ENCODE measurements at regions not wholly inside any gene's neighbourhood (a gene's known extent, or its start where the extent isn't known, plus 50 kb on each side); places are given as distances from the start of the nearest gene placed in this dataset.

DNA sequence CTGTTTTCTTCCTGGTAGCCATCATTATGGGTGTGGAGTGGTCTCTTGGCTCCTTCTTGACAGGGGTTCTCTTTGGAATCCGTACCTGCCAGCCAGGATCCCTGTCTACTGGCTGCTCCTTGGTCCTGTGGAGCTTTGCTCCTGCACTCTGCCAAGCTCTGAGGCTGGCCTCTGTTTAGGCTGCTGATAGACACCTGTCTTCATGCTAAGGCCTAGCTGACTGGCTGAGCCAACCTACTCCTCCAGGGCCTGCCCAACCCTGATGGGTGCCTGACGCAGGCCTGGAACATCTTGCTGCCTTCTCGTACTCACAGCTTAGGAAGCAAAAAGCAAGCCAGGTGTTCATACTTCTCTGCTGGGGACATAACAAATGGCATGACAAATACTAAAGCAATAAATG lies 333.6 kb upstream of the ZNF32 start:
- H3K27ac ChIP-seq = no peak overlapping the region
- in situ Hi-C loops (cut with HindIII; ENCODE audit: low pct_ligation_motif_present, low sequenced_read_pairs) = no loop called here
- no peak overlapping the region for H3K4me3 ChIP-seq (ENCODE audit: low read depth, low read length)
- H3K27me3 ChIP-seq (replicated peaks) = no peaks in the 10 kb centered on the region
- H3K36me3 ChIP-seq (replicated peaks) = no peaks in the 10 kb centered on the region
- DNase-seq = no peak
- TF ChIP-seq, protein P1, sequence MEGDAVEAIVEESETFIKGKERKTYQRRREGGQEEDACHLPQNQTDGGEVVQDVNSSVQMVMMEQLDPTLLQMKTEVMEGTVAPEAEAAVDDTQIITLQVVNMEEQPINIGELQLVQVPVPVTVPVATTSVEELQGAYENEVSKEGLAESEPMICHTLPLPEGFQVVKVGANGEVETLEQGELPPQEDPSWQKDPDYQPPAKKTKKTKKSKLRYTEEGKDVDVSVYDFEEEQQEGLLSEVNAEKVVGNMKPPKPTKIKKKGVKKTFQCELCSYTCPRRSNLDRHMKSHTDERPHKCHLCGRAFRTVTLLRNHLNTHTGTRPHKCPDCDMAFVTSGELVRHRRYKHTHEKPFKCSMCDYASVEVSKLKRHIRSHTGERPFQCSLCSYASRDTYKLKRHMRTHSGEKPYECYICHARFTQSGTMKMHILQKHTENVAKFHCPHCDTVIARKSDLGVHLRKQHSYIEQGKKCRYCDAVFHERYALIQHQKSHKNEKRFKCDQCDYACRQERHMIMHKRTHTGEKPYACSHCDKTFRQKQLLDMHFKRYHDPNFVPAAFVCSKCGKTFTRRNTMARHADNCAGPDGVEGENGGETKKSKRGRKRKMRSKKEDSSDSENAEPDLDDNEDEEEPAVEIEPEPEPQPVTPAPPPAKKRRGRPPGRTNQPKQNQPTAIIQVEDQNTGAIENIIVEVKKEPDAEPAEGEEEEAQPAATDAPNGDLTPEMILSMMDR (IDR thresholded peaks at IDR 0.05; ENCODE audit: low read depth, low read length, missing control alignments) = no peak

- TF ChIP-seq, protein P1 (IDR thresholded peaks at IDR 0.05; ENCODE audit: low read depth, low read length, missing control alignments) = no peak
- no peak overlapping the region for H3K4me3 ChIP-seq (ENCODE audit: low read depth, low read length)
- no peaks in the 10 kb centered on the region for H3K36me3 ChIP-seq (replicated peaks)
- no peak for DNase-seq
- H3K27ac ChIP-seq = no peak overlapping the region
- in situ Hi-C loops (cut with HindIII; ENCODE audit: low pct_ligation_motif_present, low sequenced_read_pairs) = no loop called here
- no peaks in the 10 kb centered on the region for H3K27me3 ChIP-seq (replicated peaks)
Measured at GRCh38 chr10:43981696-43982095, 333.0 kb upstream of the ZNF32 start.

DNA sequence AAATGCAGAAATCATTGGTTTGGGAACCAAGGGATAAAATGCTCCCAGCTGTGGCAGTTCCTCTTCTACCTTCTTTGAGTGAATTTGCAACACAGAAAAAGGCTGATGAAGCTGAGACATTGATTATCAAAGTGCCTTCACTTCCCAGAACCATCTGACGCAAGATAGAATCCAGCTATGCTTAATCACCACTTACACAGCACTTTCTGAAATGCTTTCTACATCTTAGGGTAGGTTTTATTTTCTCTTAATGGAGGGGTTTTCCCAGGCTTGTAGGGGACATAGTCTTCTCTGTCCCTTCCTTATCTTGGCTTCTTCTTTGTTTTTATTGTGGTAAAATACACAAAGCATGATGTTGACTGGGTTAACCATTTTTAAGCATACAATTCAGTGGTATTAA lies 332.6 kb upstream of the ZNF32 start:
- no peak overlapping the region for H3K27ac ChIP-seq
- in situ Hi-C loops (cut with HindIII; ENCODE audit: low pct_ligation_motif_present, low sequenced_read_pairs) = no loop called here
- TF ChIP-seq, protein P1 (IDR thresholded peaks at IDR 0.05; ENCODE audit: low read depth, low read length, missing control alignments) = no peak
- H3K36me3 ChIP-seq (replicated peaks) = no peaks in the 10 kb centered on the region
- peak; percentile 25 for DNase-seq
- no peak overlapping the region for H3K4me3 ChIP-seq (ENCODE audit: low read depth, low read length)
- H3K27me3 ChIP-seq (replicated peaks) = no peaks in the 10 kb centered on the region

DNA sequence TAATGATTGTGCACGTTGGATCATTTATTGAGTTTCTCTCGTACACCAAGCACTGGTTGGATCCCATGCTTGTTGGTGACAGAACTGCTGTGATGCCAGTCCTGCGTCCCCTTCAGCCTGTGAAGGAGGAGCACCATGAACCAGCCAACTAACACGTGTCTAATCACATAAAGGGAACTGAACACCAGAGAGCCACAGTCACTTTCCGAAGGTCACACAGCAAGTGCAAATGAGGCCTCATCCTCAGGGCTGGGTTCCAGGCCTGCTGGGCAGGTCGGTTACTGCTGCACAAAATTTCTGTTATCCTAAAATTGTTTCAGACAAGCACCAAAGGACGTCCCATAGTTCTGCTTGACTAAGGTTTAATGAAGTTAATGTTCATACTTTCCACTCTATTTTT lies 332.0 kb upstream of the ZNF32 start:
- in situ Hi-C loops (cut with HindIII; ENCODE audit: low pct_ligation_motif_present, low sequenced_read_pairs) = no loop called here
- Histone ChIP-seq H3K27ac (no peak overlapping the region), H3K4me3 (ENCODE audit: low read depth, low read length) (no peak overlapping the region), H3K27me3 (replicated peaks) (no peaks in the 10 kb centered on the region), H3K36me3 (replicated peaks) (no peaks in the 10 kb centered on the region)
- TF ChIP-seq, protein P1 (IDR thresholded peaks at IDR 0.05; ENCODE audit: low read depth, low read length, missing control alignments) = no peak
- DNase-seq = no peak

DNA sequence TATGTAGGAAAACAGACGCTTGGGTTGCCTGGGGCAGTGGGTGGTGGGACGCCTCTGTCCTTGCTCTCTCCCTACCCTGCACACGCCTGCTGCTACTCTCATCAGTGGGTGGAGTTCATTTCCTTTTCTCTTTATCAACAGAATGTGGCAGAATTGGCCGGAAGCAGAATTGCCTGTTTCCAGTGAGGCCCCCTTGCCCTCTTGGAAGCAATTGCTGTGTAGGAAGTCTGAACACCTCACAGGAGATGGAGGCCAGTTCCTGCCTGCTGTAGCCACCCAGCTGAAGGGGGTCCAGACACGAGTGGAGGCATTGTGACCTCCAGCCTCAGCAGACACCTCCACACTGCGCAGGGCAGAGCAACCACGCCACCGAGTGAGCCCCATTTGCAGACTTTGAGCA lies 331.6 kb upstream of the ZNF32 start:
- no peak overlapping the region for H3K4me3 ChIP-seq (ENCODE audit: low read depth, low read length)
- H3K27ac ChIP-seq = no peak overlapping the region
- in situ Hi-C loops (cut with HindIII; ENCODE audit: low pct_ligation_motif_present, low sequenced_read_pairs) = no loop called here
- no peak for DNase-seq
- H3K36me3 ChIP-seq (replicated peaks) = no peaks in the 10 kb centered on the region
- H3K27me3 ChIP-seq (replicated peaks) = no peaks in the 10 kb centered on the region
- TF ChIP-seq, protein P1 (IDR thresholded peaks at IDR 0.05; ENCODE audit: low read depth, low read length, missing control alignments) = no peak

GRCh38 chr10:43979551-43979950 lies 330.9 kb upstream of the ZNF32 start:
- TF ChIP-seq, protein P1 (IDR thresholded peaks at IDR 0.05; ENCODE audit: low read depth, low read length, missing control alignments) = no peak
- in situ Hi-C loops (cut with HindIII; ENCODE audit: low pct_ligation_motif_present, low sequenced_read_pairs) = no loop called here

More at GRCh38 chr10:43979551-43979950, 330.9 kb upstream of the ZNF32 start:
- no peak for DNase-seq
- Histone ChIP-seq H3K27ac (no peak overlapping the region), H3K36me3 (replicated peaks) (no peaks in the 10 kb centered on the region), H3K27me3 (replicated peaks) (no peaks in the 10 kb centered on the region), H3K4me3 (ENCODE audit: low read depth, low read length) (no peak overlapping the region)

Data from brain microvascular endothelial cell (primary cell).